ENCODE measurements at regions not wholly inside any gene's neighbourhood (a gene's known extent, or its start where the extent isn't known, plus 50 kb on each side); places are given as distances from the start of the nearest gene placed in this dataset.

DNA sequence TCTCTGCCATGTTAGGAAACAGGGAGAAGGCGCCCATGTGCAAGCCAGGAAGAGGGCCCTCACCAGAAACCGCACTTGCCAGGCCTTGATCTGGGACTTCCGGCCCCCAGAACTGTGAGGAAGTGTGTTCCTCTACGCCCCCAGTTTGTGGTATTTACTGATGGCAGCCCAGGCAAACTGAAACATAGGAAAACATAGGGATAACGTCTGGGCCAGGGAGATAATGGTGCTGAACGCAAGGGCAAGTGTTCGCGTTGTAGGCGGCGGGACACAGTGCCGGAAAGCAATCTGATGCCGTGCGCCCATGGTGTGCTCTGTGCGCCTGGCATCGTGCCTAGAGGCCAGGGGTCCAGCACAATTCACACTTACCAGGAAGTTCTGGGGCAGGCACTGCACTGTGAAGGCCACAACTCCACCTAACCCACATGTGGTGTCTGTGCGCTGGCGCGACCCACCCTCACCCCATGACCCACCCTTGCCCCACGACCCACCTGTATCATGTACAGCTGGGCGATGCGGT, 53.6 kb downstream of the ARL6IP4 start:
- TF ChIP-seq, protein P1, sequence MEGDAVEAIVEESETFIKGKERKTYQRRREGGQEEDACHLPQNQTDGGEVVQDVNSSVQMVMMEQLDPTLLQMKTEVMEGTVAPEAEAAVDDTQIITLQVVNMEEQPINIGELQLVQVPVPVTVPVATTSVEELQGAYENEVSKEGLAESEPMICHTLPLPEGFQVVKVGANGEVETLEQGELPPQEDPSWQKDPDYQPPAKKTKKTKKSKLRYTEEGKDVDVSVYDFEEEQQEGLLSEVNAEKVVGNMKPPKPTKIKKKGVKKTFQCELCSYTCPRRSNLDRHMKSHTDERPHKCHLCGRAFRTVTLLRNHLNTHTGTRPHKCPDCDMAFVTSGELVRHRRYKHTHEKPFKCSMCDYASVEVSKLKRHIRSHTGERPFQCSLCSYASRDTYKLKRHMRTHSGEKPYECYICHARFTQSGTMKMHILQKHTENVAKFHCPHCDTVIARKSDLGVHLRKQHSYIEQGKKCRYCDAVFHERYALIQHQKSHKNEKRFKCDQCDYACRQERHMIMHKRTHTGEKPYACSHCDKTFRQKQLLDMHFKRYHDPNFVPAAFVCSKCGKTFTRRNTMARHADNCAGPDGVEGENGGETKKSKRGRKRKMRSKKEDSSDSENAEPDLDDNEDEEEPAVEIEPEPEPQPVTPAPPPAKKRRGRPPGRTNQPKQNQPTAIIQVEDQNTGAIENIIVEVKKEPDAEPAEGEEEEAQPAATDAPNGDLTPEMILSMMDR (IDR thresholded peaks at IDR 0.05; ENCODE audit: control insufficient read depth, insufficient read depth, low read depth, low read length, missing control alignments): no peak
- no peak overlapping the region for H3K4me3 ChIP-seq (ENCODE audit: control insufficient read depth, low read depth, low read length)
- DNase-seq (ENCODE audit: low read depth): no peak

DNA sequence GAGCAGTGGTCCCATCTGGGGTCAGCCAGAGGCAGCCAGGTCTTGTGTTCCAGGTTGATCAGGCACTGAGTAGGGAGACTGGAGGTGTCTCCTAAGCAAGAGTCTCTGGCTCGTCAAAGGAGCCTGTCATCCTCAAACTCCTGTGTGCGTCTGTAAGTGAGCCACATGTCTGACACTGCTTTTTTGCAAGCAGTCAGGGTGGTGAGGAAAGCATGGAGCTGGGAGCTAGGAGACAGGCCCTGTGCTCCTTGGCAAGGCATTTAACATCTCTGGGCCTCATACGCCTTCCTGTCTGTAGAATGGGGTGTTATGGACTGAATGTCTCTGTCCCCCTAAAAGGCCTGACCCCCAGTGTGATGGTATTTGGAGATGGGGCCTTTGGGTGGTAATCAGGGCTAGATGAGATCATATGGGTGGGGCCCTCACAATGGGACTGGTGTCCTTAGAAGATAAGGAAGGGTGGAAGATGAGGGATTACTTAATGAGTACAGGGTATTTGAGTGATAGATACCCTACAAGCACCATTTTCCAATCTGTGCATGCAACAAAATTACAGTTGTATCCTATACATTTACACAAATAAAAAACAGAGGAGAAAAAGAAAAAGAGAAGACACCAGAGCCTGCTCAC, 53.0 kb downstream of the ARL6IP4 start:
- H3K4me3 ChIP-seq (ENCODE audit: control insufficient read depth, low read depth, low read length): no peak overlapping the region

DNA sequence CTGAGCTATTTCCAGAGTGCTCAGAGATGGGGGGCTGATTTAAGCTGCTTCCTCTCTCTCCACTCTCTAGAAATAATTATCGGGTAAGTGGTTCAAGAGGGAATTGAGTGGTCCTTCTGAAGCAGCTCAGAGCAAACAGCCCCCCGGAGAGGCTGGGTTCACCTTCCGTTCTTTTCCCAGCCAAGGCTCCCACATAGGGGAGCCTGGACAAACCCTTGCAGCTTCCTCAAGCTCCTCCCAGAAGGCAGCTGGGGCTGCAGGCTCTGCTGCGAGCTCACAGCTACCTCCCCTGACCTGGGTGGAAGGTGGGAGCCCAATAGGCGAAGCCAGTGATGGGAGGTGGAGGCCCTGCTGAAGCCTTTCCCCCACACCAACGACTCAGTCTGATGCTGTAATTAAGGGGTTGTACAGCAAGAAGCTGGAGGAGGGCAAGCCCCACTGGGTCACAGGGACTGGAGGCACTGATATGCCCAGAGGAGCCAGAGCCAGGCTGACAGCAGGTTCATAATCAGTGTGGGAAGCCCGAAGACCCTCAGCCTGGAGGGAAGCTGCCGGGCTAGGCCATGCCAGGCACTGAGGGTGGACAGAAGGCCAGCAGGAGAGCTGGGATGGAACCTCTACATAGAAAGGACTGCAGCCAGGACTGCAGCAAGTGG, 52.4 kb downstream of the ARL6IP4 start:
- H3K4me3 ChIP-seq (ENCODE audit: control insufficient read depth, low read depth, low read length): no peak overlapping the region
- DNase-seq (ENCODE audit: low read depth): no peak
- TF ChIP-seq, protein P1 (IDR thresholded peaks at IDR 0.05; ENCODE audit: control insufficient read depth, insufficient read depth, low read depth, low read length, missing control alignments): no peak

More for the DNA sequence above, 53.0 kb downstream of the ARL6IP4 start:
- no peak for DNase-seq (ENCODE audit: low read depth)
- TF ChIP-seq, protein P1 (IDR thresholded peaks at IDR 0.05; ENCODE audit: control insufficient read depth, insufficient read depth, low read depth, low read length, missing control alignments): no peak
